Heart left ventricle (tissue), 13 donors: ENCODE measurements at regions not wholly inside any gene's neighbourhood (a gene's known extent, or its start where the extent isn't known, plus 50 kb on each side); places are given as distances from the start of the nearest gene placed in this dataset.
"Not testable (repeated sequence)": the region's sequence is repeated elsewhere in the genome, so short reads cannot be mapped to it uniquely, and the experiment has no call there.

Experiments
- CTCF ChIP-seq, 12 donors: fragments of 200-600 bp; sonication (generic) in 4 of 12; IDR thresholded peaks; one replicate each; pipeline versions ENCODE4 v1.5.0 to v1.8.0; 2018 to 2022; ENCODE audit warnings: antibody characterized with exemption in 12 of 12, mild to moderate bottlenecking in 5 of 12
- POLR2A ChIP-seq, 2 donors: fragments of 450-650 bp; IDR thresholded peaks; one replicate each; pipeline ENCODE4 v1.6.1; 2017; ENCODE audit warnings: antibody characterized with exemption in 2 of 2, mild to moderate bottlenecking in 2 of 2, moderate library complexity in 2 of 2
- donor health status: ischemic (EF 13 %, LVEDD 7.1; RV severe dilation, severe dysfunction).
- donor health status: DM: no; HTN: yes; CAD: no.
- donor health status: DM: no; HTN: no; CAD: no.
- donor health status: ischemic (EF 25% LVEDD 6.9; RV normal size, moderate dysfunction).
- donor health status: ischemic (EF 25% LVEDD 5.7; RV mildly dilated, moderate dysfunction).
- donor health status: ischemic (EF 35%, LVEDD 5.7; RV mildly dilated, moderate dysfunction).
- donor health status: nonischemic (EF 11% LVEDD 7.7; RV severe dilation, severe dysfunction).
- donor health status: DM: yes; HTN: yes; CAD: no.
- donor health status: PGD.
- donor health status: ischemic (EF 29% LVEDD 5.4; RV normal size, mild dysfunction).
- donor health status: nonischemic (EF 23%, LVEDD 6.1; RV moderate dilation, normal function).

- TF ChIP-seq CTCF, POLR2A (IDR thresholded peaks at IDR 0.05): not testable (repeated sequence)
Observed at GRCh38 chr21:28003627-28004026, 989.0 kb downstream of the LTN1 start.
